GM12878 (cell line): ENCODE measurements at regions not wholly inside any gene's neighbourhood (a gene's known extent, or its start where the extent isn't known, plus 50 kb on each side); places are given as distances from the start of the nearest gene placed in this dataset.

ENCODE experiments used
- ATF7 ChIP-seq: fragments of 450-650 bp; IDR thresholded peaks from 2 replicates; pipeline ENCODE4 v1.6.1; 2016; ENCODE audit warnings: low read depth, mild to moderate bottlenecking
- CHD2 ChIP-seq: IDR thresholded peaks from 2 replicates; pipeline ENCODE4 v1.6.1; 2011; ENCODE audit warnings: low read depth, low read length, improper control_type of control experiment, borderline replicate concordance
- SIN3A ChIP-seq: IDR thresholded peaks from 2 replicates; pipeline ENCODE4 v1.6.1; 2012; ENCODE audit warnings: low read depth, low read length, improper control_type of control experiment
- TF ChIP-seq, protein P1 (sequence below), 3 experiments: IDR thresholded peaks in 2 of 3; conservative IDR thresholded peaks in 1 of 3; 2 replicates each; pipeline ENCODE4 v1.5.1; 2011; ENCODE audit warnings: low read depth in 3 of 3, low read length in 3 of 3, mild to moderate bottlenecking in 3 of 3, control low read depth in 2 of 3, moderate library complexity in 2 of 3, inconsistent platforms in 1 of 3, mixed read lengths in 1 of 3; ENCODE audit not compliant: control insufficient read depth in 2 of 3, insufficient read depth in 1 of 3; ENCODE audit errors: extremely low read depth in 1 of 3
- TF ChIP-seq, protein P2 (sequence below): fragments of 450-650 bp; IDR thresholded peaks from 2 replicates; pipeline ENCODE4 v1.6.1; 2017; ENCODE audit warnings: mild to moderate bottlenecking

DNA sequence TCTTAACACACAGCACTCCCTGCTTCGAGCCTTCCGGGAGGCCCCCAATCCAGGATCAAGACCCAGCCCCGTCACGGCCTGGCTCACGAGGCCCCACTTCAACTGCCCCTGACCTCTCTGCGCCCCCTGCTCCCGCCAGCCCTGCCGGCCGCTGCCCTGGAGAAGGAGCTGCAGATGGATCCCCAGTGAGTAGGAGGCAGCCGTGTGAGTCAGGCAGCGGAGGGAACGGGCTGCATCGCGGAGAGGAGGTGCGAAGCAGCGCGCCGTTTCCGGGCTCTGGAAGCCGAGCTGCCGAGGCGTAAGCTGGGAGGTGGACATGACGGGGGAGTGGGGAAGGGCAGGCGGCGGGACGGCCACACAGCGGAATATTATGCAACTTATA, 133.4 kb downstream of the TPRA1 start:
- TF ChIP-seq, protein P1, sequence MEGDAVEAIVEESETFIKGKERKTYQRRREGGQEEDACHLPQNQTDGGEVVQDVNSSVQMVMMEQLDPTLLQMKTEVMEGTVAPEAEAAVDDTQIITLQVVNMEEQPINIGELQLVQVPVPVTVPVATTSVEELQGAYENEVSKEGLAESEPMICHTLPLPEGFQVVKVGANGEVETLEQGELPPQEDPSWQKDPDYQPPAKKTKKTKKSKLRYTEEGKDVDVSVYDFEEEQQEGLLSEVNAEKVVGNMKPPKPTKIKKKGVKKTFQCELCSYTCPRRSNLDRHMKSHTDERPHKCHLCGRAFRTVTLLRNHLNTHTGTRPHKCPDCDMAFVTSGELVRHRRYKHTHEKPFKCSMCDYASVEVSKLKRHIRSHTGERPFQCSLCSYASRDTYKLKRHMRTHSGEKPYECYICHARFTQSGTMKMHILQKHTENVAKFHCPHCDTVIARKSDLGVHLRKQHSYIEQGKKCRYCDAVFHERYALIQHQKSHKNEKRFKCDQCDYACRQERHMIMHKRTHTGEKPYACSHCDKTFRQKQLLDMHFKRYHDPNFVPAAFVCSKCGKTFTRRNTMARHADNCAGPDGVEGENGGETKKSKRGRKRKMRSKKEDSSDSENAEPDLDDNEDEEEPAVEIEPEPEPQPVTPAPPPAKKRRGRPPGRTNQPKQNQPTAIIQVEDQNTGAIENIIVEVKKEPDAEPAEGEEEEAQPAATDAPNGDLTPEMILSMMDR (IDR thresholded peaks at IDR 0.05 in 2 of 3, conservative IDR thresholded peaks at IDR 0.05 in 1 of 3; ENCODE audit: control insufficient read depth in 2 of 3, extremely low read depth in 1 of 3, insufficient read depth in 1 of 3, low read depth in 3 of 3, low read length in 3 of 3), result no peak
- no peak for TF ChIP-seq SIN3A
- TF ChIP-seq, protein P2, sequence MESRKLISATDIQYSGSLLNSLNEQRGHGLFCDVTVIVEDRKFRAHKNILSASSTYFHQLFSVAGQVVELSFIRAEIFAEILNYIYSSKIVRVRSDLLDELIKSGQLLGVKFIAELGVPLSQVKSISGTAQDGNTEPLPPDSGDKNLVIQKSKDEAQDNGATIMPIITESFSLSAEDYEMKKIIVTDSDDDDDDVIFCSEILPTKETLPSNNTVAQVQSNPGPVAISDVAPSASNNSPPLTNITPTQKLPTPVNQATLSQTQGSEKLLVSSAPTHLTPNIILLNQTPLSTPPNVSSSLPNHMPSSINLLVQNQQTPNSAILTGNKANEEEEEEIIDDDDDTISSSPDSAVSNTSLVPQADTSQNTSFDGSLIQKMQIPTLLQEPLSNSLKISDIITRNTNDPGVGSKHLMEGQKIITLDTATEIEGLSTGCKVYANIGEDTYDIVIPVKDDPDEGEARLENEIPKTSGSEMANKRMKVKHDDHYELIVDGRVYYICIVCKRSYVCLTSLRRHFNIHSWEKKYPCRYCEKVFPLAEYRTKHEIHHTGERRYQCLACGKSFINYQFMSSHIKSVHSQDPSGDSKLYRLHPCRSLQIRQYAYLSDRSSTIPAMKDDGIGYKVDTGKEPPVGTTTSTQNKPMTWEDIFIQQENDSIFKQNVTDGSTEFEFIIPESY, result no peak
- no peak for TF ChIP-seq CHD2
- no peak for TF ChIP-seq ATF7
